EH (cell line): ENCODE measurements at regions not wholly inside any gene's neighbourhood (a gene's known extent, or its start where the extent isn't known, plus 50 kb on each side); places are given as distances from the start of the nearest gene placed in this dataset.
"Not testable (repeated sequence)": the region's sequence is repeated elsewhere in the genome, so short reads cannot be mapped to it uniquely, and the experiment has no call there.

Experiments used
- DNase-seq: peaks from one replicate; pipeline ENCODE4 v3.0.0-alpha.2; 2015; ENCODE audit warnings: low read depth

DNA sequence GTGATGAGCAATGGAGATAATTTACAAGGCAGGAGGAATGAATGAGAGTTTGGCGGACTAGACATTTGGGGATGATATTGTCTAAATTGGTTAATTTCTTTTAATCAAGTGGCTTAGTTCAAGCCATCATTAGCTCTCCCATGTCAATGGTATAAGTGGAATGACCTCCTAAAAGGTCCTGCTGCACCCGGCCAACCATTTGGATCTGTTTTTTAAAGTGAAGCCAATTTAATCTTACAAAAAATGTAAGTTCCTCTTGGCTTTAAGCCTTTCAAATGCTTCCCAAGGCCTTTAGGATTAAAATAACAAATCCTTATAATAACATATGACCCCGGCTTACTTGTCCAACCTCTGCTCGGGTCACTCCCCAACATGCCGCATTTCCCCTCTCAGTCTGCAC is 484.4 kb upstream of the ADAMTS9 start:
- no peak for DNase-seq

DNA sequence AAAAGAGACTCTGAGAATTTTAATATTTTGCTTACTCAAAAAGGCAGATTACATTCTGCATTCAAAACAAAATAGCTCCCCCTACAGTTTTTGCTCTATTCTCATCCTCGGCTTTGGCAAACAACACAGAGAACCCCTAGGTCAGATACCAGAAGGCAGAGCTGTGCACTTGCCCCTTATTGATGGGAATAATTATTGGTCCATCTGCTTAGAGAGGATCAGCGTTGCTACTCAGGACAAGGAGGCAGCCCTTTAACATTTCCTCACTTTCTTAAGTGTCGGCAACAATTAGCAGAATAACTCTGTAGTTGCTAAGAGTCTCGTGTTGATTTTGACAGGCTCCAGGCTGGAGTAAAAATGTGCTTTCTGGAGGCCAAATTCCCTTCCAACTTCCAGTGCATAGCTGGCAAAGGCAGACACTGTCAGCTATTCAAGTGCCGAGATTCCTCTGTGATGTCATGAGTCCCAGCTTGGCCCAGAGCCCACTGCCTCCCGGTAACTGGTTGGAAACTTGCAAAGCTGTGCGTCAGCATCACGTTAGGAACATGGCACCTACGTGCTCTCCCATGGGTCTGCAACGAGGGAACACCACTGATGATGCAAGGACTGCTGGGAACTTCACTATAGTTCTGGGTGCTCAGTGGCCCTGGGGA is 482.7 kb upstream of the ADAMTS9 start:
- peak; percentile 63 for DNase-seq

DNA sequence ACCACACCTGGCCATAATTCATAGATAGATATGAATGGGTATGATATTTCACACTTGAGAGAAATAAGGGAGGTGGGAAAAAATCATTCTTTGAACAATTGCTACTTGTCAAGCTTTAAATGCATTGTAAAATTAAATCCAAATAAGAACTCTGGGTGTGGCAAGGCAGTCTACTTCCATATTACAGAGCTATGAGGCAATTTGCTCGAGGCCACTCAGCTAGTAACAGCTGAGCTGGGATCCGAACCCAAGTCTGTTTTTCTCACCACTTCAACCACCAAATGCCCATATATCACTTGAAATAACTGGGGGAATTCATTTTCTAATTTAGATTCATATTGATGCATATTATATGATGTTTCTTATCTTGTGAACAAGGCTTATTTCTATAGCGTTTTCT is 482.2 kb upstream of the ADAMTS9 start:
- DNase-seq, result no peak

DNA sequence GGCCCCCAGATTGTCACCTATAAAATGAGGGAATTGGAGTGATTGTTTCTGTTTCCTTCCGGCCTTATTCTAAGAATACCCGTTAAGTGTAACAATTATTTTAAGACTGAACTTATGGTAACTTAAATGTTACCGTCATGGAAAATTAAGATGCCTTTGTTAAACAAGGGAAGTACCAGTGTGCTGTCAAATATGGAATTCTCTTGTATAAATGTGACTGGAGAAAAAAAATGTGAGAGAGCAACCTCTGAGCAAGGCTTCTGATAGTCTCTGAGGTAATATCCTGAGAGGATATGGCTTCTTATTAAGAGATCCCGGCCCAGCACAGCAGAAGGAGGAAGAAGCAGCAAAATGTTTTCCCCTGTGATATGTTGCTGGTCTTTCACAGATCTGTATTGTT is 480.7 kb upstream of the ADAMTS9 start:
- no peak for DNase-seq

DNA sequence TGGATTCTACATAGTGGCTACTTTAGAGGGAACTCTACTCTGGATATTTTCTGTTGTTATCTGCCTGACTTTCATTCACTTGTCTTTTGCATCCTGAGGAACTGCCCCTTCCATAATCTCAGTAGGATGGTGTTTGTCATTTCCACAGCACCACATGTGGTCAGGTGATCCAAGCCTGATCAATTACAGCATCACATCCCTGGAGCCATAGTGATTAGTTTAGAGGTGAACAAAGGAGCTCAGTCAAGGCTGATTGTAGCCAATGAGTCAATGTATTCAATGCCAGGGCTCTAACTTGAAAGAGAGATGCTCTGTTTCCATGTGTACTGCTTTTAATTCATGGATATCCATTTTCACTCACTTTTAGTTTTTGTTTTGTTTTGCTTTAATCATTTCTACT is 478.7 kb upstream of the ADAMTS9 start:
- no peak for DNase-seq

DNA sequence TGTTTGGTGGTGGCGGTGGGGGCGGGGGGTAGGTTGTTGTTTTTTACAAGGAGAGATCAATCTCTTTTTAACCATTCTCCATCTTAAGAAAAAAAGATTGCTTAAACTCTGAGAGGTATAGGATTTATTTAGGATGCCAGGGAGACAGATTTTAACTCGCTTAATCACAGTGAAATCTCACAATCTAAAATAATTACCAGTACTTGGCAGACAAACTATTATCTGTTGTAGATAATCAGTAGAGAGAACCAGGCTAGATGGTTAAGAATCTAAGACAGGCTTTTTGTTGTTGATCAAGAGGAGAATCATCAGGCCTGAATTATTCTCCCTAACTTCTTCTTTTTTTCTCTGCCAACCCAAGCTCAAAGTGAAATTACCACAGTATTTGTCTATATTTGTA is 470.2 kb upstream of the ADAMTS9 start:
- no peak for DNase-seq

DNA sequence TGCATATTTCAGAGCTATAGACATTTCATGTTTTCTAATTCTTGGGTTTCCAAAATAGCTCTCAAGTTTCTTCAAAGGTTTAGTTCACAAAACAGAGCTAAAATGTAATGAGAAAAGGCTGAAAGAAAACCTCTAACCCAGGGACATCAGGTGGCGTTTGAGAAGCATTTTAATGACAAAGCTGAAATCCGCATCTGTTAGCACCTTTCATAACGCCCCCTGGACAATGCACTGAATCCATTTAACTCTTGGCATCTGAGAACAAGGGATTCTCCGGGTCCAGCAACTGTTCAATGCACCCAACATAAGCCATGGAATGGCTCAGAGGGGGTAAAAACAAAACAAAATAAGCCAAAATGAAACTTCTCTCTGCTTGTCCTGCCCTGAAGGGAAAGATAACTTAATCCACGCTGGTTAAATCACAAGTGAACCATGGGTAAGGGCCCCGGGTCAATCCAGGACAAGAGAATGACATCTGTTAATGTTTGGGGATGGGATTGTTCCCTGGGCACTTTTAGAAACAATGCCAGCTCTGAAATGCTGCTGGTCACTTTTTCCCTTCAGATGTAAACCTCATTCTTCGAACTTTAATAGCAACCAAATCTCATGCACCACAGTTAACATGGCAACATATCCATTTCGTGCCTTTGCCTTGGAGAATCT is 466.2 kb upstream of the ADAMTS9 start:
- DNase-seq, result no peak

DNA sequence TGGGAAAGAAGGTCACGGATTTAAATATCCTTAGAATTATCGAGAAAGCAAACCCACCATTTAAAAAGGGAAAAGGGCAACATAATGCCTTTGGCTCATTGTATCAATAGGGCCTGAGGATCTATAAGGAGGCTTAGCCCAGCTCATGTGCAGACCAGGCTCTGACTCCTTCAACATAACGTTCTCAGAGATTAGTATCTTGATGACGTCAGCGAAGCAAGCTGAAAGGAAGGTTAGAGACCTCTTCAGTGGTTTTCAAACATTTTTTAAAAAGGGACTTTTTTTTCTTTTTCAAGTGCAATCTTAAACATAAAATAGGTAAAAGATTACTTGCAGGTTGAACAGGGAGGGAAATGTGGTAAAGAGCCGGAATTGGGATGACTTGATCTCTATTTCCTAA is 463.9 kb upstream of the ADAMTS9 start:
- DNase-seq, result no peak

DNA sequence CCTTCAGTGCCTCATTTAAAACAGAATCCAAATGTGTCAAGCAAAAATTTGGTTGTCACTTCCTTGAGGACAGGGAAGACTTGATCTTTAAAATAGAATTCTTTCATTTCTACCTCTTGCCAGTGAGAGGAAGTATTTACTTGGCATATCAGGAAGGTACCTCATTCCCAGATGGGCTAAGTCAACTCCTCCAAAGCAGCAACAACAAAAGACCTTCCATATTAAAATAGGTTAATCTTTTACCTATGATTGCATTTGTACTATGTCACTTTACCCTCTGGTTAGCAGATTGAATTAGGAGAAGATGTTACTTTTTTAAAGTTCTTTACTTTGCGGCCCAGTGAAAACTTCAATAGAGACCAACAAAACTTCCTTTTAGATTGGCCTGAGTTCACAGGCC is 462.1 kb upstream of the ADAMTS9 start:
- DNase-seq, result no peak

DNA sequence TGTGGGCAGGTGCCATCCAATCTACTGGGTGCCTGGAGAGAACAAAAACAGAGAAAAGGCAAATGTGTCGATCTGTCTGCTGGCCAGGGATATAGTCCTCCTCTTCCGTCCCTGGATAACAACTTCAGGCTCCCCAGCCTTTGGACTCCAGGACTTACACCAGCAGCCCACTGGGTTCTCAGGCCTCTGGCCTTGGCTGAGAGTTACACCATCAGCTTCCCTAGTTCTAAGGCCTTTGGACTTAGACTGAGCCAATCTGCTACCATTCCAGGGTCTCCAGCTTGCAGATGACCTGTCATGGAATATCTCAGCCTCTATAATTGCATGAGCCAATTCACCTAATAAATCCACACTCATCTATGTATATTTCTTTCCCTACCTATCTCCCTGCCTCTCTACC is 460.9 kb upstream of the ADAMTS9 start:
- DNase-seq, result no peak

DNA sequence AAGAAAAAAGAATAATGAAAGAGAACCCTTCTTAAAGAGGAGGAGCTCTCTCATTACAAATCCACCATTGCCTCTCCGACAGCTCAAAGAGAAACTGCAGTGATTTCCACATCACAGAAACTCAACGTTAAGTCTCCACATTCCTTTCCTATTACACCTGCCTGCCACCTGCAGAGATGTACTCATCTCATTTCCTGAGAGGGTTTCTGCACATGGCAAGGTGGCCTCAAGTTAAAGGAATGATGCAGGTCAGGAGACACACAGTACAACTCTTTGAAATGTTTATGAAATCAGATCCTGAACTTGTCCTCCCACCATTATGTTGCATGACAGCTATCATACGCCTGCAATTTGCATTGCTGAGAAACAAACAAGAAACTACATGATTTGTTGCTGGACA is 458.4 kb upstream of the ADAMTS9 start:
- no peak for DNase-seq

DNA sequence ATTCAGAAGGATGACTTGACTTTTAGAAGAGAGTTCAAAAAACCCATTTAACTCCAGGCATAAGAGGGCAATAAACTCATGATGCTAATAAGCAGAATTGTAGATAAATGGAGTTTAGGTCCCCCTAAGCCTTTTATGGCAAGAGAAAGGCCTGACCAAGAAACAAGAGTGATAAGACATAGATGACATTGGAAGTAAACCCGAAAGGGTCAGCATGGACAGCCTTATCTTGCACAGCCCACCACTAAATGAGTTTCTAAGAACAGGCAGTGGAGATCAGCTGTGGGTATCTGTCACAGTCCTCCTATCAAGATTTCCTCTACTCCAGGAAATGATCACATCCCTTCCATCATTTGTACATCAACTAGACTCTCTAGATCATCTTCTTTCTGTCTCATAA is 457.9 kb upstream of the ADAMTS9 start:
- no peak for DNase-seq

DNA sequence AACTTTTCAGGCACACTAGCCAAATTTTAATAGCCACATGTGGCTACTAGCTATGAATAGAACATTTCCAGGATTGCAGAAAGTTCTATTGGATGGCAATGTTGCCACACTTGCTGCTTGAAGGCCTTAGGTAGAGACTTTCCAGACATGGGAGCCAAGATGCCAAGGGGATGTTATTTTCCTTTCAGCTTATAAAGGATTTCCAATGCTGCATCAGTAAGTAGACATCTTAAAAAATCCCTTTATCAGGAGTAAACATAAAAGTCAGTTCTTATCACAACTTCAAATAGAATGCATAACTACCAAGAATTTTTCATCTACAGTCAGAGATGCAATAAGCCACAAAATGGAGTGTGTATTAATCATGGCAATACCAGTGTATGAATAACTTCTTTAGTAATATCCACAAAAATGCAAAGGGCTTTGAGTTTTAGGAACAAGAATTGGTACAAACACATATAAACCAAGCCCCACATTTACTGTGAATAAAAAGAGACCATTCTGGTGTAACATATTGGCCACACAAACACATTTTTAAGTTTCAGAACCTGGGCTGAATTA is 457.1 kb upstream of the ADAMTS9 start:
- no peak for DNase-seq

DNA sequence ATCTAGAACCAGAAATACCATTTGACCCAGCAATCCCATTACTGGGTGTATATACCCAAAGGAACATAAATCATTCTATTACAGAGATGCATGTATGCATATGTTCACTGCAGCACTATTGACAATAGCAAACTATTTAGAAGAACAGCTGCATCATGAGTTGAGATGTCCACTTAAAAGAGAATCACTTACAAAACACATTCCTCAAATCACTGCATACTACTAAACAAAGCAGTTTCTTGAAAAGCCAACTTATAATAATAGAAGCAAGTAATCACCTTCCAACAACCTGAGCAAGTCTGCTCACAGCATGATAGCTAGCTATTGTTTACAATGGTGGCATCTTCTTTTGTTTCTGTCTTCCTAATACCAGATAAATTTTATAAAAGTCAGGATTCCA is 454.7 kb upstream of the ADAMTS9 start:
- DNase-seq, result no peak

DNA sequence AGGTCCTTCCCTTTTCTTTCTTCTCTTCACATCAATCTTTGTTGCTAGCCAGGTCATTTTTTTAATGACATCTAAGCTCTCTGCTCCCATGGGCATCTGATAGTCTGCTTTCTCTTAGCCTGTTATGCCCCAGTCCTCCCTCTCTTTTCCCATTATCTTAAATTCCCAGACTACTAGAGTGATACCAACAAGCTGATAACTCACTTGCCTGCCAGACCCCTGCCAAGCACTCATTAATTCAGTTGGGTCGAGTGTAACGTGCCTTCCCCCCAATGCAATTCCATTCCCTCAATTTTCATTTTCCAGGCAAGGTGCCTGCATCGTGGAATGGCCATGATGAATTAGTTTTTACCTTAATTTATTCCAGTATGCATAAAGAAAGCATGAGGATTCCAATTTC is 450.8 kb upstream of the ADAMTS9 start:
- no peak for DNase-seq

DNA sequence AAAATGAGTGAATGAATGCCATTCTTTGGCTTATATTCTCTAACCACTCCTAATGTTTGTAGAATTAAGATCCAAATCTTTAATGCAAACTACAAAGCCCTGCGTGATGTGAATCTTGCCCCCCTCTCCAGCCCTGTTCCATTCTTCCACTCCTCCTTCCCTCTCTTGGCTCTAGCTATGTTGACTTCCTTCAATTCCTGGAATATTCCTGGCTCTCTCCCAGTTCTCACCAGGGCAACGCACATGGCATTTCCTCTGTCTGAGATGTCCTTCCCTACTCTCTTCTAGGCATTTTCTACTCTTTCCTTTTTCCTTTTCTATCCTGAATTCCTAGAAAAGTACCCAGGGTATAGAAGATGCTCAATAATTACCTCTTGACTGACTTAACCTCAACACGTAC is 446.0 kb upstream of the ADAMTS9 start:
- not testable (repeated sequence) for DNase-seq

DNA sequence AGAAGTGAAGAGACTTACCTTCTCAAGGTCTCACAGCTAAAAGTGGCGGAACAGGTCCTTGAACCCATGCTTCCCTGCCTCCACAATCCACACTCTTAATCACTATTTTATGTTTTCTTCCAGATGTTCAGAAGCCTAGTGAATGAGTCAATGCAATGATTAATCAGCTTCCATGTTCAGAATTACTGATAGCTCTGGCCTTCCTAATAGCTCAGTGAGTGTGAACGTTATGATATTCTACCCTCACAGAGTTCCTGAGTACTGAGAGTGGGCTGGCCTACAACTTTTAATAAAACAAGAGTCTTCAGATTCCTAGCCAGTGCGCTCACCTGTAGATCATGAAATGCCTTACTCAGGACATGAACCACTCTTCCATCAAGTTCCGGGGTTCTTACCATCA is 443.0 kb upstream of the ADAMTS9 start:
- DNase-seq, result no peak

DNA sequence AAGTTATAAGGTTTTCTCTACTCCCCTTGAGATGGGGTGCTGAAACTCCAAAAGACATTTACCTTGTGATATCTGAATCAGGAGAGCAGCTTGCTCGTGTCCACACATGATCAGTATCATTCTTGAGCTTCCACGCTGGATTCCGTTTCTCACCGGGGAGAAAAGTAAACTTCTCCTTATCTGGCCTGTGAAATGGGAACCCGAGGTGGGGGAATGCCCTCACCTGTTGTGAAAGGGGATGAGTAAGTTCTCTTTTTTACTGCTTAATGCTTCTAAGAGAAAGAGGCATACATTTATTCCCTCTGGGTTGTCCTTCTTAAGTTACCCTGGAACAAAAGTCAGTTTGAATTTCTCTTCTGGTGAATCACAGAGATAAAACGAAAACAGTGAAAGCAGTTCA is 440.5 kb upstream of the ADAMTS9 start:
- DNase-seq, result no peak

DNA sequence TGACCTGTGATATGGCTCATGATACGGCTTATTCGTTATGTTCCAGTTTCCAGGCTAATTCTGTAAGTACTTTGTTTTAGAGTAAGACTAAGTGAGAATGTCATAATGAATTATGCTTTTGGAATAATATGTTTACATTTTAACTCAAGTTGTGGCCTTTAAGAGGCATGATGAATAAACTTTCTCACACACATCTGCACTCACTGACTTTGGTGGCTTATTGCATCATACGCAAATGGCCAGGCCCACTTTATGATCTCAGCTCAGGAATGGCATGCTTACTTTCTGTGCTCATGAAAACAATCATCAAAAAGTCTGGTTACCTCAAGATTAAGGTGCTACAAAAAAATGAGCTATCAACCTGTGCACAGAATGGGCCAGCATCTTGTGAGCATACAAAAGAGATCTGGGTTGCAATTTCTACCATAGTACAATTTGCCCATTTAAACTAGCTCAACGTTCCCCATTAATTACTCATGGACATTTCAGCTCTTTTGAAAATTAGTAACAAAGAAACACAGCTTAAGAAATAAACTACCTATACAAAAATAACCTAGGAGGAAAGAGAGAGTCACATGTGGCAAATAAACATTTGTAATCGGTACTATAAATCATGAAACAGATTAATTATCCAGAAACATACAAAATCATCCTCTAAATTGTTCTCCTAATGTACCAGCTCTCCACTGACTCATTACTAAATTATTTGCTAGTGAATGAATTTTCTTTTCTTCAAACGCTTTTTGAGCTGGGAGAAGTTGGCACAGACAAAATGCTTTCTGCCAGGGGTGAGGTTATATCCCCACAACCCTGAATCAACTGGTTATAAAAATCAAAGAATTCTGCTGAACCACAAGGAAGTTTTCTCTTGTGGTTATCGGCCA is 439.0 kb upstream of the ADAMTS9 start:
- DNase-seq, result peak; percentile 28

DNA sequence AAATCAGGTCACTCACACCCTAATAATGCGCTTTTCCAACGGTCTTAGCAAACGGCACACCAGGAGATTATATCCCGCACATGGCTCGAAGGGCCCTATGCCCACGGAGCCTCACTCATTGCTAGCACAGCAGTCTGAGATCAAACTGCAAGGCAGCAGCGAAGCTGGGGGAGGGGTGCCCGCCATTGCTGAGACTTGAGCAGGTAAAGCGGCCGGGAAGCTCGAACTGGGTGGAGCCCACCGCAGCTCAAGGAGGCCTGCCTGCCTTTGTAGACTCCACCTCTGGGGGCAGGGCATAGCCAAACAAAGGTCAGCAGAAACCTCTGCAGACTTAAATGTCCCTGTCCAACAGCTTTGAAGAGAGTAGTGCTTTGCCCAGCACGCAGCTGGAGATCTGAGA is 432.4 kb upstream of the ADAMTS9 start:
- DNase-seq, result not testable (repeated sequence)

DNA sequence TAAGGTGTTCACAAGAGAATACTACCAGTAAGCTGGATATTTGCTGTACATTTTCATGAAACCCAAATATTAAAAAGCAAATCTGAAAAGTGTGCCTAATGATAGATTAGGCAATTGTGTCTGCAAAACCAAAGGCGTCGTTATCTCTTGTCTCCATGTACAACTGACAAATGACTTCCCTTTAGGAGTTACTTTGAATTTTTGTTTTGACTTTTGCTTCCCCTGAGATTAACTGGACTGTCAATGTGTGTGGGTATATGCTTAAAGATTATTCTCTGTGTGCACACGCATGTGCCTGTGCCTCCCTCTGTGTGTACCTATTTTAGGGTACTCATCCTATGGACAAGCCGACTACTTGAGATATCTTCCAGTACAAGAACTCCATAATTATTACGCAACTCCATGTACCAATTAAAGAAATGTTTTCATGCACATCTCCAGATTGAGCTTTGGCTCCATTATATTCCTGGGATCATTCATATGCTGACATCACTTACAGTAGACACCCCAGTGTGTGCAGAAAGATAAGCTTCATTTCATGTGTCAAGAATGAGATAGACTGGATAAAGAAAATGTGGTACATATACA is 431.2 kb upstream of the ADAMTS9 start:
- no peak for DNase-seq

DNA sequence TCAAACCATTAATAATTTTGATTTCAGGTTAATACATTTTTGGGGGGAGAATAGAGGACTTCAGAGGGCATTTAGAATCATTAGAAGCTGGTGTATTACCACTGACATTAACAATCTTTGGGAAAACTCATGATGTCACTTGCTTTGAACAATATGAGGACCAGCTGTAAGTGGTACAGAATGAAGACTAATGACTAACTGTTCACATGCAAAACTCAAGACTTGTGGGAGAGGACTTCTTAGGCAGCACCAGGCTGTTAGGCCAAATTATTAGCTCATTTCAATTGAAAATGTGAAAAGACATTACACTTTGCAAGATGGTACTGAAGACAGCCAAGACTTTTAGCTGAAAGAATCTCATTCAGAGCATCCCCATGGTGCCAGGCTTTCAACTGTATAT is 426.2 kb upstream of the ADAMTS9 start:
- DNase-seq, result no peak
